ENCODE measurements at regions not wholly inside any gene's neighbourhood (a gene's known extent, or its start where the extent isn't known, plus 50 kb on each side); places are given as distances from the start of the nearest gene placed in this dataset.
"Not testable (repeated sequence)": the region's sequence is repeated elsewhere in the genome, so short reads cannot be mapped to it uniquely, and the experiment has no call there.

DNA sequence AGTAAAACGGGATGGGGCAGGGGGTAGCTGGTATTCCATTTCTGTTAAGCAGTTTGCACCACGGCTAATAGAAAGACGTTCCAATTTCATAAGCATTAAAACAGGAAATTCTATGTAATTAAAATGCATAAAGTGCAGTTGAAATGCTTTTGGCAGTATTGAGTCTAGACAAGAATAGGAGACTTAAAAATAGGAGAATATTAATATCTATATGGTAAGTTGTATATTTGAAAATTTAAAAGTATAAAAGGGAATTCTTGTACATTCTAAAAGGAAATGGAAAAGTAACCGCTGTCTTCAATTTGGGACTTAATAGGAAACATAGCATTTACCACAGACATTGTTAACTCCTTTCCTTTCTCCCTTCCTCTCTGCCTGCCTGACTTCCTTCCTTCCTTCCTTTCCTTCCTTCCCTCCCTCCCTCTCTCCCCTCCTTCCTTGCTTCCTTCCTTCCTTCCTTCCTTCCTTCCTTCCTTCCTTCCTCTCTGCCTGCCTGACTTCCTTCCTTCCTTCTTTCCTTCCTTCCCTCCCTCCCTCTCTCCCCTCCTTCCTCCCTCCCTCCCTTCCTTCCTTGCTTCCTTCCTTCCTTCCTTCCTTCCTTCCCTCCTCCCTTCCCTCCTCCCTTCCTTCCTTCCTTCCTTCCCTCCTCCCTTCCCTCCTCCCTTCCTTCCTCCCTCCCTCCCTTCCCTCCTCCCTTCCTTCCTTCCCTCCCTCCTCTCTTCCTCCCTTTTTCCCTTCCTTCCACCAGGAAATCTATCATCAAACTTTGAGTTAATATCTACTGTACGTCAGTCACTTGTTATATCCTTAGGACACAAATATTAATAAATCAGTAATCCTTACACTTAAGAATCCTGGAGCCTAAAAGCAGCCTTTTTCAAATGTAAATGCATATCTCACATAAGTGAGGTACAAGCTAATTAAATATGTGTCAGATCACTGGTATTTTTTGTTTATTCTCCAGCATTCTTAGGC, 1049.3 kb downstream of the GALC start:
- no peak for DNase-seq

DNA sequence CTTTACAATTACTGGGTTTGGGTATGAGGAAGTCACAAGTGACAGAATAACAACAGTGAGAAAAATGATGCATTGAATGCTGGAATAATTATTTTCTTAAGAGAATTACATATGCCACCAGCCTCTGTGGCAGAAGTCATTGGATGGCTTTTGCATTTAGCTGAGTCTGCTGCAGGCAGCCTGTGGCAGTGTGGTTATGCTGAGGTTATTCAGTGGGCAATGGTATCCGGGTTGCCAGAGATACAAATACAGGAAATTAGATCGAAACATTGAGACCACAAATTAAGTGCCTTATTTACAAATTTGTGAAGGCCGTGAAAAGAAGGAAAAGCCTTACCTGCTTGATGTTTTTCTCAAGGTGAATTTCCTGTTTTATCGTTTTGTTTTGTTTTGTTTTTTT, 1050.0 kb downstream of the GALC start:
- DNase-seq: no peak

DNA sequence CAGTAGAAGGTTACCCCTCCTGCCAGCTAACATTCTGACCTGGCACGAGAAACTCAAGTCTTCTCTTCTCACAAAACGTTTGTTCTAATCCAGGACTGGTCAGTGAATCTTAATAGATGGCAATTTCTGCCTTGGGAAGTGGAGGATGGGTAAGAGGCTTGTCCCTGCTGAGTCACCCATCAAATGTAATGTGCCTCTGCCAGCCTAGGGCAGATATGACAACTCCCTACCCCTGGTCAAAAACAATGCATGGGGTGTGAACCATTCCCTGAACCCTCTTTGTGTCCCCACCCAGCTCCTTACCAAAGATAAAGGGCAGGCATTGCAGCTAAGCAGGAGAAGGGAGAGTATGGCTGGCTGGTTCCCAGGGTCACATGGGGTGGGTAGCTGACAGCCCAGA, 1052.9 kb downstream of the GALC start:
- no peak for DNase-seq

DNA sequence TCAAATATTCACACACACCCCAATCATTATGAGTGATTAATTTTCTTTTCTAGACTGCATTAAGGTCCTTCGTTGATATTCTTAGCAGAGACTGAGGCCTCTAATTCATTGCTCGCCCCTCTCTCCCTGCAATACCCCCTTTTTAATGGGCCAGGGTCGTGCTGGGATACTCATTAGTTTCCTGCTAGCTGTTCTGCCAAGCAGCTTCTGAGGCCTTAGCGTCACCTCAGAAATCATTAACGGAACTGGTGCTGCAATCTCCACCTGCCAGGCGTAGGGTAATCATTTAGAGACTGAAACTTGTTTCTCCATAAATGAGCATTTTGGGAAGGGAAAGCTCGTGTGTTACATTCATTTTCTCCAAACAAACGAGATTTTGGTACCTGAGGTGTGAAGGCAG, 1054.7 kb downstream of the GALC start:
- no peak for DNase-seq

DNA sequence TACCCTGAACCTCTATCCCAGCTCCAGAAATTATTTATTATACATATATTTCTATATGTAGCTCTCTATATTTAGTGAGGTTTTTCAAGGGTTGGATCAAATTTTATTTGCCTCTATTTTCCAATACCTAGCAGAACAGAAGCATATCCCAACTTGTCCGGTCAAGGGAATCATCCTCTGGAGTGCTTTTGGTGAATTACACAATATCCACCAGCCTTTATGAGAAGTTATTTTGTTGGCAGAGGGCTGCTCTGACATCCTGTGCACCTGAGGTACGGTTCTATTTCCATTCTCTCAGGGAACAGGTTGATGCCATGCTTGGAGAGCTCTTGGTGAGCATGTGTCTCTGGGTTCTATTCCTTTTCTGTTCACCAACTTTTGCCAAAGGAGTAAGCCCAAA, 1056.4 kb downstream of the GALC start:
- no peak for DNase-seq

DNA sequence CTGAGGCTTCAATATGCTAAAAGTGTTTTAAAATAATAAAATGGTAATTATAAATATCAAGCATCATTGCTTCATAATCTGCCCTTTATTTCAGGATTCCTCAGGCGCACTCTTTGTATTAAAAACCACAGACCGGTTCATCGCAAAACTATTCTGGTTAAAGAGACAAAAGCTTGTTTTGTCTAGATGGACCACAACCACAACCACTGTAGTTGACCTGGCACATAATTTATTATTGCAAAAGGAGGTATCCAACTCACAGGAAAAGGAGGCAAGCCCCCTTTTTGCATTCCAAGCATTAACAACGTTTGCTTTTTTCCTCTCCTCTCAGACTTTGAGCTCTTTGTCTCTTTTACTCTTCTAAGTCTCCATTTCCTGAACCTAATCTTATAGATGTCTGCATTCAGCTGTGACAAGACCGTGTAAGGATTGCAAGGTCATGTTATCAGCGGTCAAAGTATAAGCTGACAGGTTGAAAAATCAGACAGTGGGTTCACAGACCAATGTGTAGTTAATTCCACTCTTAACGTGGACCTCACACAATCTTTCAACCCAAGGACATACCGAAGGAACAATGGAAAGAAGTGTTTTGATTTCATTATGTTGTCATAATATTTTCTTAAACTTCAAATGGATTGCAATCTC, 1057.6 kb downstream of the GALC start:
- DNase-seq: no peak

DNA sequence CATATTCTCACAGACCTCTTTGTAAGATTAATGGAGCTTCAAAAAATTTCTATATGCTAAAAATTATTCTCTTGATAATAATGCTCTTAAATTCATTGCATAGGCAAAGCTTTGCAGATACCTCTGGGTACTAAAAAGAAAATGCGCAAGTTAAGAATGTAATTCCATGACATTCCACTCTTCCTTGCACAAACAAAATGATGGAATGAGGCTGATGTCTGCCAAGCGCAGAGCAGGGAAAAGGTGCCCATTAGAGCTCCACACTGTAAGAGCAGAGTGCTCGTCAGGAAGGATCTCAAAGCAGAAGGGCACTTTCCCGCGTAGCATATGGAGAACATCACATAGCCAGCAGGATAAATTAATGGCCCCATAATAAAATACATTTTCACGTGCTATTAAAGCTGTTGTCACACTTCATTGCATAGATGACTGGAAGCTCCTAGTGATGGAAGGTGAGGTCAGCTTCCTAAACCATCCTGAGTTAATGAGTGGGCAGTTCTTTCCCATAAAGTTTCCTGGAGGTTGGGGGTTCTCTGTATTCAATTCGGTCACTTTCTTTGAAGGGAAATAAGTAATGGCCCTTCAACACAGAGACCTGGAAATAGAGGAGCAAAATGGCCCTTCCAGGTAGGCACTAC, 1058.9 kb downstream of the GALC start:
- DNase-seq: no peak

DNA sequence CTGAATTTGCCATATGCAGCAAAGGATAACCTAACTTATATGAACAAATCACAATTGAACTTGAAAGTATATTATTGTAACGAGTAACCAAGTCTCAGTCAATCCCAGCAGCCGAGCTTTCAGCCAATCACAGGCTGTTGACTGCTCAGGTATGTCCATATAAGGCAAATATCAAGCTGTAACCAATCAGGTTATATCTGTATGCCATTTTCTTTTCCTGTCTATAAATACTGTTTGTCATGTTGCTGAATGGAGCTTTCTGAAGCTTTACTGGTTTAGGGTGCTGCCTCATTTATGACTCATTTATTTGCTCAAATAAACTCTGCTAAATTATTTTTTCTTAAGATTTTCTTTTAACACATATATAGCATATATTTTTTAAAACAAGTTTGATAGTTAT, 1059.5 kb downstream of the GALC start:
- no peak for DNase-seq

DNA sequence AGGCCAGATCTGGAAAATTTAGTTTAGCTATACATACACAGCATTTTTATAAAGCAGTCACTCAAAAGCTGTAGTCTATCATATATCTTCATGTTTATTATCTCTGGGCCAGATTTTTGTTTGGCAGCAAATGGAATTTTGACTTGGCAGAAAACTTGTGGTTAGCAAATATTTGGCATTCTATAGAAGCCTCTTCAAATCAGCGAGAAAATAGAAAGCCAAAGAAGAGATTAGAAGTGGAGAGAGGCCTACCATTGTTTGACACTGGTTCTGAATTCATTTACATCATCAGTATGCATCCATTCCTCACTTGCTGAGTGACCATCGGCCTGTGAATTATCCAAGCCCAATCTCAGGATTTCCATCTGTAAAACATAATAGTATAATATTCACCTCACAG, 1077.6 kb downstream of the GALC start:
- DNase-seq: no peak

DNA sequence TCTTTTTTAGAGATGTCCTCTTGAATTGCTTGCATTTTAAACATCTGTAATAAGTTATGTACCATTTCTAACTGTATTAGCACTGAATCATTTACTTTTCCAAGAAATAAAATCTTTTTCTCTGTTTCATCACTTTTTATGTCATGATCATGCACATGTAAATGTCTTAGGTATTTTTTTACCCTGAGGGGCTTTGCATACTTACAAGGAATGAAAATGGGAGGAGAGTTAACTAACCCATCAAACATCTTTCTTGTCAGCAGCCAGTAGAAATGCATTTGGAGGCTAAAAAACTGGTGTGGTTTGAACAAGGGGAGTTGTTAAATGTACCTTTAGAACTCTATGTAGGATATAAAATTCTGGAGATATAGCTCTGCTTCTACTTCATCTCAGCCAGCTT, 1080.3 kb downstream of the GALC start:
- no peak for DNase-seq

DNA sequence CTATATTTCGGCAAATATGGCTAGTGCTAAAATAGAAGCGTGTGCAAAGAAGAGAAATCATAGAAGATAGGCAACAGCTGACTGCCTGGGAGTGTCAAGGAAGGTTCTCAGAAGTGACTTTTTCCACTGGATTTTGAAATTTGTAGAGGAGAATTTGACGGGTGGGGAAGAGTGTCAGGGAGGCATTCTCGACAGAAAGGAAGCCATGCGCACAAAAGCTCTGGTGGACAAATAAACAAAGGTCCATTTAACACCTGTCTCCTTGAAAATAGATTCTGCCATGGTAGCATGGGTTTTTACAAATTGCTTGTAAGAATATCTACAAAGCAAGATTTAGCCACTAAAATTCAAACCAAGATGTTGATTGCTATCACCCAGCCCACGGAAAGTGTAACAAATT, 1081.5 kb downstream of the GALC start:
- no peak for DNase-seq

DNA sequence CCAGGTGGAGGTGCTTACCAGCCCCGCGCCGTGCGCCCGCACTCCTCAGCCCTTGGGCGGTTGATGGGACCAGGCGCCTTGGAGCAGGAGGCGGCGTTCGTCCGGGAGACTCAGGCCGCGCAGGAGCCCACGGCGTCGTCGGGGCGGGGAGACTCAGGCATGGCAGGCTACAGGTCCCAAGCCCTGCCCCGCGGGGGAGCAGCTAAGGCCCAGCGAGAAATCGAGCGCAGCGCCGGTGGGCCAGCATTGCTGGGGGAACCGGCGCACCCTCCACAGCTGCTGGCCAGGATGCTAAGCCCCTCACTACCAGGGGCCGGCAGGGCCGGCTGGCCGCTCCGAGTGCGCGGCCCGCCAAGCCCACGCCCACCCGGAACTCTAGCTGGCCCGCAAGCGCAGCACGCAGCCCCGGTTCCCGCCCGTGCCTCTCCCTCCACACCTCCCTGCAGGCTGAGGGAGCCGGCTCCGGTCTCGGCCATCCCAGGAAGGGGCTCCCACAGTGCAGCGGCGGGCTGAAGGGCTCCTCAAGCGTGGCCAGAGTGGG, 1087.5 kb downstream of the GALC start:
- not testable (repeated sequence) for DNase-seq

DNA sequence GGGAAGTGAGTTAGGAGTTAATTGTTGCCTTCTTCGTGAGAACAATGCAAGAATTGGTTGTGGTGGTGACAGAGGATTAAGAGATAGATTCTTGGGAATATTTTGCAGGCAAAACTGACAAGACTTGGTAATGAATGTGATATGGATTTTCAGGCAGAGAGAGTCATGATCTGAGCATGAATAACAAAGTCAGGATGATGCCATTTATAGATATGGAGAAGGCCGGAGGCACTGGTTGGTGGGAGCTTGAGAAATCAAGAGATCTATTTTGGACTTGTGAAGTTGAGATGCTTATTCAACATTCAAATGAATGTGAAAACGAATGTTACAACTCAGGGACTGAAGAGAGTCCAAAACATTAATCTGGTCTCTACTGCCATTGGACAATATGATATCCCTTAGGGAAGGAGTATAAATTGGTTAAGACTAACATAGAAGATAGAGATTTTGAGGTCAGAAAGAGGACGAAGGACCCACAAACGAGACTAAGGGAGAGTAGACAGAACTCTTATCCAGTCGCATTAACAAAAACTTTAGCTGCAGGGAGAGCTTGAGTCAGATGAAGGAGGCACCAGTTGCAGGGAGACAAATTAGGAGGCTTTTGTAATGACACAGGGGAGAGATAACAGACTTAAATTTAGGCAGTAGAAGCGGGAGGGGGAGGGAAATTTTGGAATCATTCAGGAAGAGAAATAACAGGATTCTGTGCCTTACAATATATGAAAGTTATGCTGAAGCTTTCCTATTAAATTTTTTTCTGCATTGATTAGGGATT, 1090.6 kb downstream of the GALC start:
- no peak for DNase-seq

DNA sequence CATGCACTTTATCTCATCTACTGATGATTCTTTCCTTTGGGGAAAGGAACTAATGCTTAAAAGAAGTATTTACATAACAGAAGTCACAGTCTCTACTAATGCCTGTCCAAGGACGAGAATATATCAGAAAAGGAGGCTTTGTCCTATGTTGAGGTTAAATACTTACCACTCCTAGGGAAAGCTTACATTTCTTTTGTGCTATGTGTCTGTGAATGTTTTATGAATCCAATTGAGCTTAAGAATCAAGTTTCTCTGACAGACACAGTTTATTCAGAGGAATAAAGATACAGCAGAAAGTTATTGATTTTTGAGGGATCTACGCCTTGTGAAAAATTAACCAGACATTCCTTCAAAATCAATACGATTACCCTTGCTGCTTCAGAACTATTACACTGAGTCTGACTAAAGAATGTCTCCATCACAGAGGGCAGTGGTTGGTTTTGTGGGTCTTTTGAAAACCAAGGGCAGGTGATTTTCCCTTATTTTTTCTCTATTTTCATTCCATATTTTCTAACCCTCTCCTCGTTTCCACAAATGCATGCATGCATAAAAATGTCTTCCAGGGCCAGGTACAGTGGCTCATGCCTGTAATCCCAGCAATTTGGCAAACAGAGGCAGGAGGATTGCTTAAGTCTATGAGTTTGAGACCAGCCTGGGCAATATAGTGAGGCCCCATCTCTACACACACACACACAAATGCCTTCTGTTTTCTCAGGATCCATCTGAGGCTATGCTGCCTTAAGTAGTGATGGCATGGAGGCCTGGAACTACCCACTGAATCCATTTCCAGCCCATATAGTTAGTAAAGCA, 1095.1 kb downstream of the GALC start:
- no peak for DNase-seq

DNA sequence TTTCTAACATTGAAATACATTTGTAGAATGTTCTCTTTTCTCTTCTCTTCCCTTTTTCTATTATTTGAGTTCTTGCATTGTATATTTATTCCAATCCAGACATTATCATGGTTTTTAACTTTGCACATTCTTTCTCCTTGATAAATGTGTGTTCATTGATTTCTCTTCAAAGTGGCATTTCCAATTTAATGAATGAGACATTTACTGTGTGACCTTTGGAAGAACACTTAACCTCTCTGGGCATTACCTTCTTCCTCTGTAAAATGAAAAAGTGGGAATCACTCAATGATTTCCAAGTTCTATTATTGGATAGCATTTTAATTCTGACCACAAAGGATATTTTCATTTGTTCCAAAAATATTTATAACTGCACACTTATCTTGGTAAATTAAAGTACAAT, 1095.8 kb downstream of the GALC start:
- no peak for DNase-seq

DNA sequence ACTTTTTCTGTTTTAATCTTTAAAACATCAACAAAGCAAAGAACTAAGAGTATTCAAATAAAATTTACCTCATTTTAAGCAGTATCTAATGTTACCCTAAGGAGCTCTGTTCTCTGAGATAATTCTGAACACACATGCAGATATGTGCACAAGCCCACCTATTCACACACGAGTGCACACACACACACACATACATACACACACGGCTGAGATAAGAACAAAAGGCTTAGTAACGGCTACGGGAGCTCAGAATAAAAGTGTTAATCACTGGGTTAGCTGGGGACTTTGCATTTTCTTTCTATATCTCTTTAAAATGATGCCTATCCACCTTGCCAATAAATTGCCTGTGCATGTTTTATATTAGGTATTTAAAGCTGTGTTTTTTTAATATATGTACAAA, 1096.3 kb downstream of the GALC start:
- no peak for DNase-seq

DNA sequence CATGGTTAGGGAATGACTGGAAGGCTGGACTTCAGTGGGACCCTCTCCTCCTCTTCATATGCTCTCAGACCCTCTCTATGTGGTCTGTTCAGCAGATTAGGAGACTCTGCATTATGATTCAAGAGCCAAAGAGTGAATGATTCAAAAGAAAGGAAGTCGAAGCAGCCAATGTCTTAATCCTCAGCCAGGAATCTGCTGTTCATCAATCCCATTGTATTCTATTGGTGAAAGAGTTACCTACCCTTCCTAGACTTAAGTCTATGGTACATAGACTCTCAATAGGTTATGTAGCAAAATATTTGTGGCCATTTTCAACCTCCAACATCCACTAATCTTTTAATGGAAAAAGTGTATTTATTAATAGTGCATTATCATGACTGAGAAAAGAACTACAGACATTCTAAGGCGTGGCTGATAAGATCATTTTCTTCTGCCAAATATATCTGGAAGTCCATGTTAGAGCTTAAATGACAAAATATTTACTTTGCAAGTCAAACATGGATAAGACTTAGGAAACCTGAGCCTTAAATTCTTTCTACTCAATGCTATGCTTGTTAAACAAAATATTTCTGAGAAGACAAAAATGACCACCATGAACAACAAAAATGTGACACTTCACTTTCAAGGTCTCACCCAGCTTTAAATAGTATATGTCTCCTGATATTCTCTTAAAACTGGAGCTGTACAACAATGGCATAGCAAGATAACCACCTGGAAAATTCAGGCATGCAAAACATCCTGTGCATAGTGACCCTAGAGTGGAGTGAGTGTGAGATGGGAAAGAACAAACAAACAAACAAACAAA, 1100.6 kb downstream of the GALC start:
- no peak for DNase-seq

DNA sequence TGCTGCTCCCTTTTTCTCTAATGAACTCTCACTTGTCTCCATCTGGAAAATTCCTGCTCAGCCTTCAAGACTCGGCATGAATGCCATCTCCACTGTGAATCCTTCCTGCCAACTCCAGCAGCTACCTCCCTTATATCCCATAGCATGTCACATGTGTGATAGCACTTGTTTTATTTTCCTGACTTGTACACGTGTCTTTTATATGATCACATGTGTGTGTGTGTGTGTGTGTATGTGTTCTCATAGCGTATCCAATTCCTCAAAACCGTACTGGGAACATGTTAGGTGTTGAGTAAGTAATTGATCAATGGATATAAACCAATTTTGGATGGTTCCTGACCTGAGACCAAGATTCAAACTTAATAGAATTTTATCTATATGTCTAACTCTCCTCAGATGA, 1107.7 kb downstream of the GALC start:
- no peak for DNase-seq

DNA sequence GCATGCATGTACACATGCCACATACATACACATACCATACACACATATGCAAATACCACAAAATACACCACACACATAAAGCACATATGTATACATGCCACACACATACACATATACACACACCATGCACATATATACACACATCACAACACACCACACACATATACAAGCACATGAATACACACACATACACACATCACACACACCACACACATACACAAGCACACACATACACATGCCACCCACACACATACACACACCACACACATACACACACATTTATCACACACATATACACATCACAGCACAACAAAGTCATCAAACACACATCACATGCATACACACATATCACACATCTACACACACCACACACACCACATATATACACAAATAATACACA, 1108.5 kb downstream of the GALC start:
- no peak for DNase-seq

DNA sequence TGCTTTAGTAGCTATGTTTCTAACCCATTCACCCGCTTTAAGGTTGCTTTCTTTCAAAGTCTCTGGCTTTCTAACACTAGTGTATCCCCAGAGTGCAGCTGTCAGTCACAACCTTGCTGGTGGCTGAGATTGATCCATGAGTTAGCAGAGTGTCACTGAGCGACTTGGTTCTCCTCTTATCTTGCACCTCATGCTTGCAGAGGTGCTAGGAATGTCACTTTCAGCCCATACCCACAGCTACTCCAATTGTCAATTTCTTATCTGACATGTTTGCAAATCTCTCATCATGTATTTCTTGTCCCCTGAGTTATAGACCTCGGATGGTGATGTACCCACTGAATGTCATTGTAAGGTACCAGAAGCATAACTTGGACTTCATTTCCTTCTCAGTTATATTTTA, 1110.2 kb downstream of the GALC start:
- DNase-seq: no peak

DNA sequence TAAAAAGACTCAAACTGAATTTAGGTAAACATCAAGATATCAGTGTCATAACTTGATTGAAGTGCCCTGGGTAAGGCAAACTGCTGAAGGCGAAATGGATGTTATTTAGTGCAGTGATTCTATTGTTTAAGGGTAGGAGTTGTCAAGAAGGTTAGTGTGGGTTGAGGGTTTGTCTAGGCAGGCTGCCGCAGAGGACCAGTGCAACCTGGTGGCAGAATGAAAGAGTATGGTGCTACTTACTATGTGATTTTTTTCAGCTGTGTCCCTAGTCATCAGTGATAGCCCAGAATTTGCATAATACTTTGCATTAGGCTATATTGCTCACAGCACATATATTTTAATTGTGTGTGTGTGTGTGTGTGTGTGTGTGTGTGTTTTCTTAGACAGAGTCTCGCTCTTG, 1127.0 kb downstream of the GALC start:
- DNase-seq: no peak

Data from stimulated activated CD8-positive, alpha-beta memory T cell treated with anti-CD3 and anti-CD28 coated beads, Interleukin-4, amount 100 ng/mL, for 48 hours (primary cell).